HepG2 (cell line): ENCODE measurements at regions not wholly inside any gene's neighbourhood (a gene's known extent, or its start where the extent isn't known, plus 50 kb on each side); places are given as distances from the start of the nearest gene placed in this dataset.

Experiments
- DRAP1 ChIP-seq: IDR thresholded peaks from 2 replicates; pipeline ENCODE4 v1.6.1; 2016; ENCODE audit warnings: missing genetic modification reagents, missing compliant biosample characterization
- GPN1 ChIP-seq: sonication (generic); formaldehyde crosslinking; IDR thresholded peaks from 2 replicates; pipeline ENCODE4 v1.5.1; 2020; ENCODE audit warnings: missing genetic modification reagents, borderline replicate concordance
- KLF16 ChIP-seq, 2 experiments: sonication (generic) in 1 of 2; formaldehyde crosslinking in 1 of 2; IDR thresholded peaks; 2 replicates each; pipeline versions ENCODE4 v1.6.1 to v1.8.0; 2016 to 2023; ENCODE audit warnings: missing genetic modification reagents in 2 of 2, missing compliant biosample characterization in 1 of 2
- MYPOP ChIP-seq: sonication (generic); formaldehyde crosslinking; IDR thresholded peaks from 2 replicates; pipeline ENCODE4 v1.8.1; 2023; ENCODE audit warnings: mild to moderate bottlenecking, moderate library complexity, missing genetic modification reagents
- NR2F6 ChIP-seq, 2 experiments: IDR thresholded peaks; 2 replicates each; pipeline ENCODE4 v1.6.1; 2016; ENCODE audit warnings: antibody characterized with exemption in 1 of 2, mild to moderate bottlenecking in 1 of 2
- PPARG ChIP-seq: conservative IDR thresholded peaks from 2 replicates; pipeline ENCODE4 v1.6.1; 2016; ENCODE audit warnings: missing biosample characterization, missing genetic modification reagents
- RARA ChIP-seq: IDR thresholded peaks from 2 replicates; pipeline ENCODE4 v1.6.1; 2016; ENCODE audit warnings: missing genetic modification reagents, missing compliant biosample characterization
- SRF ChIP-seq: IDR thresholded peaks from 2 replicates; pipeline ENCODE4 v1.6.1; 2011; ENCODE audit warnings: mild to moderate bottlenecking, low read depth, low read length, moderate library complexity
- THYN1 ChIP-seq: sonication (generic); formaldehyde crosslinking; IDR thresholded peaks from 2 replicates; pipeline ENCODE4 v1.8.1; 2023; ENCODE audit warnings: low read depth, mild to moderate bottlenecking, moderate library complexity, missing genetic modification reagents, borderline replicate concordance
- TMF1 ChIP-seq: sonication (generic); formaldehyde crosslinking; IDR thresholded peaks from 2 replicates; pipeline ENCODE4 v1.8.1; 2022; ENCODE audit warnings: low read depth, missing genetic modification reagents
- TOPORS ChIP-seq: sonication (generic); formaldehyde crosslinking; IDR thresholded peaks from 2 replicates; pipeline ENCODE4 v1.8.0; 2023; ENCODE audit warnings: mild to moderate bottlenecking, missing genetic modification reagents
- ZNF12 ChIP-seq: sonication (generic); formaldehyde crosslinking; IDR thresholded peaks from 2 replicates; pipeline ENCODE4 v1.5.0; 2020; ENCODE audit warnings: missing genetic modification reagents
- ZNF138 ChIP-seq: sonication (generic); formaldehyde crosslinking; IDR thresholded peaks from 2 replicates; pipeline ENCODE4 v1.5.0; 2020; ENCODE audit warnings: mild to moderate bottlenecking, low read depth, missing genetic modification reagents
- ZNF318 ChIP-seq: sonication (generic); formaldehyde crosslinking; IDR thresholded peaks from 2 replicates; pipeline ENCODE4 v1.4.0; 2020; ENCODE audit warnings: mild to moderate bottlenecking, missing genetic modification reagents
- ZNF562 ChIP-seq: sonication (generic); formaldehyde crosslinking; IDR thresholded peaks from 2 replicates; pipeline ENCODE4 v1.8.0; 2022; ENCODE audit warnings: missing genetic modification reagents, borderline replicate concordance
- ZNF75D ChIP-seq: sonication (generic); formaldehyde crosslinking; IDR thresholded peaks from 2 replicates; pipeline ENCODE4 v1.8.1; 2023; ENCODE audit warnings: missing genetic modification reagents, mild to moderate bottlenecking, borderline replicate concordance
- ZNF841 ChIP-seq: sonication (generic); formaldehyde crosslinking; IDR thresholded peaks from 2 replicates; pipeline ENCODE4 v1.8.1; 2023; ENCODE audit warnings: missing genetic modification reagents, borderline replicate concordance
- ZSCAN12 ChIP-seq: sonication (generic); formaldehyde crosslinking; IDR thresholded peaks from 2 replicates; pipeline ENCODE4 v1.9.0; 2021; ENCODE audit warnings: mild to moderate bottlenecking, missing genetic modification reagents
- TF ChIP-seq, protein P1 (sequence below): IDR thresholded peaks from 2 replicates; pipeline ENCODE4 v1.6.1; 2016
- TF ChIP-seq, protein P2 (sequence below): IDR thresholded peaks from 2 replicates; pipeline ENCODE4 v1.6.1; 2016; ENCODE audit warnings: low read depth, control low read depth

- no peak for TF ChIP-seq MYPOP (CRISPR knock-in tag)
- no peak for TF ChIP-seq ZNF138 (CRISPR knock-in tag)
- TF ChIP-seq DRAP1 (CRISPR knock-in tag), result no peak
- TF ChIP-seq, protein P1, sequence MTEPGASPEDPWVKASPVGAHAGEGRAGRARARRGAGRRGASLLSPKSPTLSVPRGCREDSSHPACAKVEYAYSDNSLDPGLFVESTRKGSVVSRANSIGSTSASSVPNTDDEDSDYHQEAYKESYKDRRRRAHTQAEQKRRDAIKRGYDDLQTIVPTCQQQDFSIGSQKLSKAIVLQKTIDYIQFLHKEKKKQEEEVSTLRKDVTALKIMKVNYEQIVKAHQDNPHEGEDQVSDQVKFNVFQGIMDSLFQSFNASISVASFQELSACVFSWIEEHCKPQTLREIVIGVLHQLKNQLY, result no peak
- TF ChIP-seq SRF, result no peak
- no peak for TF ChIP-seq ZNF841
- TF ChIP-seq ZNF562 (CRISPR knock-in tag), result no peak
- TF ChIP-seq TOPORS (CRISPR knock-in tag), result no peak
- no peak for TF ChIP-seq GPN1 (CRISPR knock-in tag)
- peak; percentile 41; the same call in 1 of the 2 replicates for TF ChIP-seq NR2F6 (IDR thresholded peaks at IDR 0.05)
- TF ChIP-seq NR2F6 (CRISPR knock-in tag; IDR thresholded peaks at IDR 0.05), result peak; percentile 52; the same call in 1 of the 2 replicates
- no peak for TF ChIP-seq TMF1 (CRISPR knock-in tag)
- no peak for TF ChIP-seq ZNF318 (CRISPR knock-in tag)
- TF ChIP-seq PPARG (CRISPR knock-in tag), result peak; percentile 48; the same call in 1 of the 2 replicates
- TF ChIP-seq ZSCAN12 (CRISPR knock-in tag), result no peak
- TF ChIP-seq, protein P2, sequence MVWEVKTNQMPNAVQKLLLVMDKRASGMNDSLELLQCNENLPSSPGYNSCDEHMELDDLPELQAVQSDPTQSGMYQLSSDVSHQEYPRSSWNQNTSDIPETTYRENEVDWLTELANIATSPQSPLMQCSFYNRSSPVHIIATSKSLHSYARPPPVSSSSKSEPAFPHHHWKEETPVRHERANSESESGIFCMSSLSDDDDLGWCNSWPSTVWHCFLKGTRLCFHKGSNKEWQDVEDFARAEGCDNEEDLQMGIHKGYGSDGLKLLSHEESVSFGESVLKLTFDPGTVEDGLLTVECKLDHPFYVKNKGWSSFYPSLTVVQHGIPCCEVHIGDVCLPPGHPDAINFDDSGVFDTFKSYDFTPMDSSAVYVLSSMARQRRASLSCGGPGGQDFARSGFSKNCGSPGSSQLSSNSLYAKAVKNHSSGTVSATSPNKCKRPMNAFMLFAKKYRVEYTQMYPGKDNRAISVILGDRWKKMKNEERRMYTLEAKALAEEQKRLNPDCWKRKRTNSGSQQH (CRISPR knock-in tag), result no peak
- no peak for TF ChIP-seq THYN1 (CRISPR knock-in tag)
- no peak for TF ChIP-seq ZNF75D
- TF ChIP-seq ZNF12 (CRISPR knock-in tag), result no peak
- TF ChIP-seq RARA (CRISPR knock-in tag), result 0 out of 2 replicates have a peak, but pooled peaks have one; percentile 19
- no peak for TF ChIP-seq KLF16 (CRISPR knock-in tag; IDR thresholded peaks at IDR 0.05)
Measured at GRCh38 chr3:191727338-191727737, 266.4 kb downstream of the PYDC2 start (continued).
